Type B pancreatic cell (in vitro differentiated cells): ENCODE measurements at regions not wholly inside any gene's neighbourhood (a gene's known extent, or its start where the extent isn't known, plus 50 kb on each side); places are given as distances from the start of the nearest gene placed in this dataset.

Experiments
- DNase-seq: peaks from one replicate; pipeline ENCODE4 v3.0.0; 2021; ENCODE audit warnings: mixed read lengths; ENCODE audit not compliant: unreplicated experiment; ENCODE audit errors: extremely low spot score
- H3K27ac Mint-ChIP-seq: 2 replicates; pipeline ENCODE4 v1.8.0; 2021; ENCODE audit warnings: mild to moderate bottlenecking, mixed read lengths
- H3K27me3 Mint-ChIP-seq: 2 replicates; pipeline ENCODE4 v1.8.0; 2021; ENCODE audit warnings: mixed read lengths
- H3K36me3 Mint-ChIP-seq: 2 replicates; pipeline ENCODE4 v1.8.0; 2021; ENCODE audit warnings: mixed read lengths
- H3K4me1 Mint-ChIP-seq: one replicate; pipeline ENCODE4 v1.8.0; 2021; ENCODE audit warnings: mixed read lengths; ENCODE audit not compliant: unreplicated experiment
- H3K4me3 Mint-ChIP-seq: 2 replicates; pipeline ENCODE4 v1.8.0; 2021; ENCODE audit warnings: mild to moderate bottlenecking, mixed read lengths
- H3K9me3 Mint-ChIP-seq: 2 replicates; pipeline ENCODE4 v1.8.0; 2021; ENCODE audit warnings: mixed read lengths
- TF ChIP-seq, protein P1 (sequence below): fragments of 200-600 bp; sonication (generic); conservative IDR thresholded peaks from 2 replicates; pipeline ENCODE4 v1.5.0; 2021; ENCODE audit warnings: antibody characterized with exemption, mild to moderate bottlenecking

DNA sequence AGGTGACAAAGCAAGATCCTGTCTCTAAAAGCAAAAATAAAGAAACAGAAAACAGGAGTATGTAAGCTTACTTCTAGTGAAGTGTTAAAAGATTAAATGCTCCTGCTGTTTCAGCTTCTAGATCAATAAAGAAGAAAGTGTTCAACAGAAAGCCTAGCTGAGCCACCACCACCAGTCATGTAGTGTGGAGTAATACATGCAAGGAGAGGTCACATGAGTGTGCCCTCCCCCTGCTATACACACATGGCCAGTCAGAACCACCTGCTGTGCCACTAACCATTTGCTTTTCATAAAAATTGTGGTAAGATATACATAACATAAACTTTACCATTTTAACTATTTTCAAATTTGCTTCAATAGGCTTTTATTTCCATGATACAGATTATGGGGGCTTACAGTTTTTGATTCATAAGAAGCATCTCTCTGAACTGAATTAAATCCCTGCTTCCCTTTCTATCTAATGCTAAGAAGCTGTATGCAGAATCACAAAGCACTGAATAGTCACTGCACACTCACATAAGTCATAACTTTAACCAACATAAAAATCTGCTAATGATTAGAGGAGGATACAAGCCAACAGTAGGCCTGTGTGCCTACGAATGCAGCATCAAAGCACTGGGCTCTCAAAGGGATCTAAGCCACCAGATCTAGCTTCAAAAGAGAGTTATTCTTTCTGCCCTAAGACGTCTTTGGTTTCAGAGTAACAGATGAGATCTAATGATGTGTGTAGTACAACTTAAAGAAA is 515.5 kb downstream of the C12orf50 start:
- no peak overlapping the region for H3K4me3 Mint-ChIP-seq
- no peak overlapping the region for H3K27ac Mint-ChIP-seq
- H3K4me1 Mint-ChIP-seq: peaks cover 20% of the 10 kb centered on the region
- TF ChIP-seq, protein P1, sequence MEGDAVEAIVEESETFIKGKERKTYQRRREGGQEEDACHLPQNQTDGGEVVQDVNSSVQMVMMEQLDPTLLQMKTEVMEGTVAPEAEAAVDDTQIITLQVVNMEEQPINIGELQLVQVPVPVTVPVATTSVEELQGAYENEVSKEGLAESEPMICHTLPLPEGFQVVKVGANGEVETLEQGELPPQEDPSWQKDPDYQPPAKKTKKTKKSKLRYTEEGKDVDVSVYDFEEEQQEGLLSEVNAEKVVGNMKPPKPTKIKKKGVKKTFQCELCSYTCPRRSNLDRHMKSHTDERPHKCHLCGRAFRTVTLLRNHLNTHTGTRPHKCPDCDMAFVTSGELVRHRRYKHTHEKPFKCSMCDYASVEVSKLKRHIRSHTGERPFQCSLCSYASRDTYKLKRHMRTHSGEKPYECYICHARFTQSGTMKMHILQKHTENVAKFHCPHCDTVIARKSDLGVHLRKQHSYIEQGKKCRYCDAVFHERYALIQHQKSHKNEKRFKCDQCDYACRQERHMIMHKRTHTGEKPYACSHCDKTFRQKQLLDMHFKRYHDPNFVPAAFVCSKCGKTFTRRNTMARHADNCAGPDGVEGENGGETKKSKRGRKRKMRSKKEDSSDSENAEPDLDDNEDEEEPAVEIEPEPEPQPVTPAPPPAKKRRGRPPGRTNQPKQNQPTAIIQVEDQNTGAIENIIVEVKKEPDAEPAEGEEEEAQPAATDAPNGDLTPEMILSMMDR: no peak
- H3K9me3 Mint-ChIP-seq: peaks cover 5% of the 10 kb centered on the region
- peaks cover 4% of the 10 kb centered on the region for H3K36me3 Mint-ChIP-seq
- no peak for DNase-seq
- no peaks in the 10 kb centered on the region for H3K27me3 Mint-ChIP-seq

DNA sequence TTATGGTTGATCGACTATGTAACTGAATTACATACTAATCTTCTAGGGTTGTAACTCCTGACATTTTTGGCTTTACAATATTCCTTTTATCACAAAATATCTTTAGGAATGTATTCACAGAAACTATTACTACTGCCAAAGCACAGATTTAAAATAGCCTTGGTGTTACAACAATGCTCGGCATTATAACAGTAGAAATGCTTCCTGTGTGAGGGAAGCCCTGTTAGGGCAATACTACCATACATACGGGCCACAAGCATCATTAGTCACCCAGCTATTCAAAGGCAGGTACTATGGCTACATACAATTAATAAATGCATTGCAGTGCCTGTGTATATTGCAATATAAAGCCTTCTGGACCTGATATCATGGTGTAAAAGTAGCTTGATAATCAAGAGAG is 517.8 kb downstream of the C12orf50 start:
- peaks cover 16% of the 10 kb centered on the region for H3K4me1 Mint-ChIP-seq
- TF ChIP-seq, protein P1: no peak
- H3K36me3 Mint-ChIP-seq: peaks cover 4% of the 10 kb centered on the region
- H3K27me3 Mint-ChIP-seq: no peaks in the 10 kb centered on the region
- no peak overlapping the region for H3K27ac Mint-ChIP-seq
- DNase-seq: no peak
- no peak overlapping the region for H3K4me3 Mint-ChIP-seq
- no peaks in the 10 kb centered on the region for H3K9me3 Mint-ChIP-seq

DNA sequence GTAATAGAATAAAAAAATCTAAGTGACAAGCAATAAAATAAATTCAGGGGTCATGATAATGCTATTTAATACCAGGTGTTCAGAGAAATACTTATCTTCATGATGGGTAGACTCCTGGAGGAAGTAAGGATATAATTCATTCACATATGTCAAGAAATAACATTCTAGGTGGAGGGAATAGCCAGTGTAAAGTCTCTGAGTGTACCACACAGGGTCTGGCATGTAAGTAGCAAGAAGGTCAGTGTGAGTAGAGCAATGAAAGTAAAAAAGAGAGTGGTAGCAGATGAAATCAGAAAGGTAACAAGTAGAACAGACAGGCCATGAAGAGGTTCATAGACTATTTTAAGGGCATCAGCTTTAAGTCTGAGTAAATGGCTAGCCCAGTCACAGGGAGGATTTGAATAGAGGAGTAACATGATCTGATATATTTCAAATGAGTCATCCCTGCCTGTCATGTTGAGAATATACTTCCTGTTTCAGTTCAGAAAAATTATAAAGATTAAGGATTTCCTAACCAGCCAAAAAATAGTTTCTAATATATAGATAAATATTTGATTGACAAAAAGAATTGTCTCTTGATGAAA is 519.9 kb downstream of the C12orf50 start:
- peak overlapping the region; percentile 3 for H3K27ac Mint-ChIP-seq

DNA sequence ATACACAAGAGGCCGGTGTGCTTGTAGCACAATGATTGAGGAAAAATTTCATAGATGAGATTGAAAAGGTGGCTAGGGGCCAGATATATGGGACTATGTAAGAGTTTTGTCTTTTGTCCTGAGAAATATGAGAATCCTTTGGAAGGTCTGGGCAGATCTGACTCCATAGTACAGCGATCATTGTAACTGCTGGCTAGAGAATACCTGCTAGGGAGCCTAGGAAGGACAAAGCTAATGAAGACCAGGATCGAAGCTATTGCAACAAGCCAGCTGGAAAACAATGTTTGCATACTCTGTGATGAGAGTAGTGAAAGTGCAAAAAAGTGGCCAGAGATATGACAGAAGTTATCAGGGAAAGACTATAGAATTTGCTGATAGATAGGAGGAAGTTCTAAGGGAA is 537.6 kb downstream of the C12orf50 start:
- Mint-ChIP-seq H3K27me3 (no peaks in the 10 kb centered on the region), H3K9me3 (no peaks in the 10 kb centered on the region), H3K4me3 (no peak overlapping the region), H3K27ac (no peak overlapping the region), H3K4me1 (no peaks in the 10 kb centered on the region), H3K36me3 (no peaks in the 10 kb centered on the region)
- TF ChIP-seq, protein P1: no peak
- DNase-seq: no peak

More for the DNA sequence above, 519.9 kb downstream of the C12orf50 start:
- Mint-ChIP-seq H3K27me3 (no peaks in the 10 kb centered on the region), H3K9me3 (peaks cover 4% of the 10 kb centered on the region), H3K4me1 (peaks cover 13% of the 10 kb centered on the region), H3K4me3 (no peak overlapping the region), H3K36me3 (peaks cover 4% of the 10 kb centered on the region)
- TF ChIP-seq, protein P1: no peak
- no peak for DNase-seq

DNA sequence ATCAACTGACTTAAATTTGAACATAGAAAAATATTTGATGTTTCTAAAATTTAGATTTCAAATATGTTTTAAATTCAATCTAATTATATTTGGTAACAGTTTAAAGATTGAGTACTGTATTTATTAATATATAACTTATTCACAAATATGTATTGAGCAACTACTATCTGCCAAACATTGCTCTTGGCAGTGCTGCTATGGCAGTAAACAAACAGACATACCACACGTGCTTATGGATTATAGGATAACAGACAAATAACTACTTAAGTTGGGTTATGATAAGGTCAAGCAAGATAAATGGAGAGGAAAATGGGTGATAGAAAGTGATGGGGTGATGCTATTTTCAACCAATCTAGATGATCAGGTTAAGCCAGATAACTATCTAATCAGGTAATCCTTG is 538.1 kb downstream of the C12orf50 start:
- no peak overlapping the region for H3K27ac Mint-ChIP-seq

More for the DNA sequence above, 538.1 kb downstream of the C12orf50 start:
- Mint-ChIP-seq H3K27me3 (no peaks in the 10 kb centered on the region), H3K36me3 (no peaks in the 10 kb centered on the region), H3K4me3 (no peak overlapping the region), H3K9me3 (no peaks in the 10 kb centered on the region), H3K4me1 (no peaks in the 10 kb centered on the region)
- TF ChIP-seq, protein P1: no peak
- no peak for DNase-seq
